Activated B cell treated with CpG ODN at 0.5 μM for 24 hours (primary cell): ENCODE measurements at regions not wholly inside any gene's neighbourhood (a gene's known extent, or its start where the extent isn't known, plus 50 kb on each side); places are given as distances from the start of the nearest gene placed in this dataset.

Experiments used
- ATAC-seq: fragments of 200-7000 bp; cut with Tn5 transposase; one replicate; pipeline ENCODE4 v1.10.0; 2021; ENCODE audit warnings: low read depth, mild to moderate bottlenecking, moderate library complexity
- CTCF ChIA-PET: fragments of 350-600 bp; sonication (Branson Sonifier 250); formaldehyde crosslinking; loops from one replicate; lab custom pipeline; 2021; ENCODE audit warnings: antibody characterized with exemption; lab: Charles Lee
- POLR2A ChIA-PET: fragments of 350-600 bp; sonication (Branson Sonifier 250); formaldehyde crosslinking; loops from one replicate; lab custom pipeline; 2021; ENCODE audit warnings: antibody characterized with exemption; lab: Charles Lee
- DNase-seq: peaks from one replicate; pipeline ENCODE4 v3.0.0; 2022
- H3K27ac Mint-ChIP-seq: one replicate; pipeline ENCODE4 v1.8.0; 2020; ENCODE audit warnings: mixed read lengths
- H3K27me3 Mint-ChIP-seq: one replicate; pipeline ENCODE4 v1.8.0; 2021; ENCODE audit warnings: mixed read lengths
- H3K36me3 Mint-ChIP-seq: one replicate; pipeline ENCODE4 v1.8.0; 2021; ENCODE audit warnings: low read depth, mixed read lengths
- H3K4me1 Mint-ChIP-seq: one replicate; pipeline ENCODE4 v1.8.0; 2021; ENCODE audit warnings: mixed read lengths
- H3K4me3 Mint-ChIP-seq: one replicate; pipeline ENCODE4 v1.8.0; 2020; ENCODE audit warnings: mild to moderate bottlenecking, mixed read lengths
- H3K9me3 Mint-ChIP-seq: one replicate; pipeline ENCODE4 v1.8.0; 2020; ENCODE audit warnings: mixed read lengths
- CTCF ChIP-seq: fragments of 200-600 bp; IDR thresholded peaks from one replicate; pipeline ENCODE4 v1.8.0; 2022; ENCODE audit warnings: antibody characterized with exemption, mild to moderate bottlenecking
- intact Hi-C: fragments of 100-400 bp; cut with micrococcal nuclease; formaldehyde crosslinking; loops from one replicate; pipeline ENCODE4 v1.15.1; 2024

DNA sequence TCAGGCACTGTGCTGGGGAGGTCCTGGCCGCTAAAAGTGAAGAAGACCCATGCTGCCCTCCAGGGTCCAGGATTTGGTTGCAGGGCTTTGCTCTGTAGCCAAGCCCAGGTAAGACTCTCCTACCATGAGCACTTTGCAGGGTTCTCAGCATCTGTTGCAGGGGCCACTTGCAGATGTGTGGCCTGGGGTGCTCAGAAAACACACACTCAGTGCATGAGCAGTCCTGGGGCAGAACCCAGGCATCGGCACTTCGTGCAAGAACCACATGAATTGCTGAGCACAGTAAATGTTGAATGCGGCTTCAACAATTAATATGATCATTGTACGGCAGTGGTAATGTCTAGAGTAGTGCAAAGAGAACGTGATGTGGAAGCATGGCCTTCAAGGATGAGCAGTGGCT is 98.5 kb upstream of the SMIM21 start:
- no peaks in the 10 kb centered on the region for H3K27me3 Mint-ChIP-seq
- TF ChIP-seq CTCF: no peak
- H3K4me1 Mint-ChIP-seq: no peaks in the 10 kb centered on the region
- intact Hi-C loops: no loop called here
- no peak overlapping the region for H3K27ac Mint-ChIP-seq
- POLR2A ChIA-PET: no interaction called here
- no peaks in the 10 kb centered on the region for H3K9me3 Mint-ChIP-seq
- DNase-seq: no peak
- no peak overlapping the region for H3K4me3 Mint-ChIP-seq
- CTCF ChIA-PET: no interaction called here
- H3K36me3 Mint-ChIP-seq: no peaks in the 10 kb centered on the region
- ATAC-seq: no peak

- POLR2A ChIA-PET: no interaction called here
- ATAC-seq: no peak
- no peaks in the 10 kb centered on the region for H3K36me3 Mint-ChIP-seq
These were observed 97.8 kb upstream of the SMIM21 start for GRCh38 chr18:75525331-75525730.

GRCh38 chr18:75524841-75525240 is 97.3 kb upstream of the SMIM21 start:
- Mint-ChIP-seq H3K4me1 (no peaks in the 10 kb centered on the region), H3K9me3 (no peaks in the 10 kb centered on the region), H3K36me3 (no peaks in the 10 kb centered on the region), H3K27ac (no peak overlapping the region), H3K4me3 (no peak overlapping the region), H3K27me3 (no peaks in the 10 kb centered on the region)
- TF ChIP-seq CTCF: no peak
- CTCF ChIA-PET: no interaction called here
- DNase-seq (no peak), ATAC-seq (no peak)
- POLR2A ChIA-PET: no interaction called here
- intact Hi-C loops: no loop called here

More at GRCh38 chr18:75525331-75525730, 97.8 kb upstream of the SMIM21 start:
- H3K9me3 Mint-ChIP-seq: no peaks in the 10 kb centered on the region
- TF ChIP-seq CTCF: no peak
- no peaks in the 10 kb centered on the region for H3K27me3 Mint-ChIP-seq
- intact Hi-C loops: no loop called here
- DNase-seq: no peak
- no peak overlapping the region for H3K4me3 Mint-ChIP-seq
- H3K27ac Mint-ChIP-seq: no peak overlapping the region
- no peaks in the 10 kb centered on the region for H3K4me1 Mint-ChIP-seq
- CTCF ChIA-PET: no interaction called here

DNA sequence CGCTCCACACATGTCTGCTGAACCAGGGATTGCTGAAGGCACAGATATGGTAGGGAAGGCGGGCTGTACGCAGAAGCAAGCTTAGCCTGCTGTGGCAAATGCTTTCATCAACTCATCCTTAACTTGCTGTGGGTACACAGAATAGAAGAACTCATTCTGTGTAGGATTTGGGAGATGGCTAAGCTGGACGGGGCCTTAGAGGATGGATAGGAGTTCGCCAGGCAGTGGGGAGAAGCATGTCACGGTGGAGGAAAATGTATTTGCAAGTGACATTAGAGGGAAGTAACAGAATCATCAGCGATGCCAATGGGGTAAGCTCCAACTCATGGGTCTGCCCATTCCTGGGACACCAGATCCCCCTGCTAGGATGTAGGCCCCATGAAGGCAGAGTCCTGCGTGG is 96.7 kb upstream of the SMIM21 start:
- ATAC-seq (no peak), DNase-seq (no peak)
- no peaks in the 10 kb centered on the region for H3K9me3 Mint-ChIP-seq
- H3K27me3 Mint-ChIP-seq: no peaks in the 10 kb centered on the region
- intact Hi-C loops: no loop called here
- H3K36me3 Mint-ChIP-seq: no peaks in the 10 kb centered on the region
- no peak for TF ChIP-seq CTCF
- no peaks in the 10 kb centered on the region for H3K4me1 Mint-ChIP-seq
- ChIA-PET POLR2A (no interaction called here), CTCF (no interaction called here)
- no peak overlapping the region for H3K4me3 Mint-ChIP-seq
- H3K27ac Mint-ChIP-seq: no peak overlapping the region

DNA sequence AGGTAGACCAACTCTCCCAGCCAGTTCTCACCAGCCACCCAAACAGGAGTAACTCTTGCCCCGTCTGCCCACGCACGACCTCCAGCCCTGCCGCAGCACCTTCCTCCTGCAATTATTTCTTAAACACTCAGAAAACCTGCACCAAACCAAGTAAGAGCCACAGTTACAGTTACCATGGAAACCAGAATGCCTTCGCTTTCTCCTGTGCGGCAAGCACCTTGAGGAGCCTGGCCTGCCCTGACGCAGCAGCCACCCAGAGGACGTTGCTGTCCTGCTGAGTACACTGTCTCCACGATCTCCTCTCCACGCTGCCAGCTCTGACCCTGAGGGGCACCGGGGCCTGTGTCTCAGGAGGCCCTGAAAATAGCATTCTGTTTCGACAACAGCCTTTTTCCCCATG is 94.3 kb upstream of the SMIM21 start:
- H3K36me3 Mint-ChIP-seq: no peaks in the 10 kb centered on the region
- ChIA-PET CTCF (no interaction called here), POLR2A (no interaction called here)

More for the DNA sequence above, 94.3 kb upstream of the SMIM21 start:
- intact Hi-C loops: no loop called here
- no peak for TF ChIP-seq CTCF
- Mint-ChIP-seq H3K4me3 (no peak overlapping the region), H3K27ac (no peak overlapping the region), H3K9me3 (no peaks in the 10 kb centered on the region), H3K4me1 (no peaks in the 10 kb centered on the region), H3K27me3 (no peaks in the 10 kb centered on the region)
- DNase-seq: no peak
- ATAC-seq: no peak
